HG02885 (cell line): ENCODE measurements at regions not wholly inside any gene's neighbourhood (a gene's known extent, or its start where the extent isn't known, plus 50 kb on each side); places are given as distances from the start of the nearest gene placed in this dataset.
"Not testable (repeated sequence)": the region's sequence is repeated elsewhere in the genome, so short reads cannot be mapped to it uniquely, and the experiment has no call there.

Experiments used
- ATAC-seq: cut with Tn5 transposase; IDR thresholded peaks from one replicate; pipeline ENCODE4 v1.9.1; 2021; ENCODE audit warnings: mild to moderate bottlenecking; ENCODE audit not compliant: unreplicated experiment, poor library complexity

DNA sequence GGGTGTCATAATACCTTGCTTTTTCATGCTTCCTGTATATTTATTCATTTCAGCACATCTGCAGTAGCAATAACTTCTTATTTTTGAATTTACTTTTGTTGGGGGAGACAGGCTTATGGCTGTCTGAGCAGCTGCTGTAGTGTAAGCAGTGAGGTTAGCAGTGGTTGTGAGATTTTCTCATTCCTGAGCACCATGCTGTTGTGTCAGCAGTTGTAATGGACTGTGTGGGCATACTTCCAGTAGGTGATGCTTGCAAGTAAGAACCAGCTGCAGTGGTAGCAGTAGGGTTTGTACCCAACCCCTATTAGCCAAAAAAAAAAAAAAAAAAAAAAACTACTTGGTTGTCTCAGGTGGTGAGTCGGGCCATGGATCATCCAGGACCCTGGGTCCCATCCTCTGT lies 311.6 kb downstream of the NUF2 start:
- no peak for ATAC-seq

- ATAC-seq, result not testable (repeated sequence)
Measured at GRCh38 chr1:163645676-163646075, 323.9 kb downstream of the NUF2 start.

DNA sequence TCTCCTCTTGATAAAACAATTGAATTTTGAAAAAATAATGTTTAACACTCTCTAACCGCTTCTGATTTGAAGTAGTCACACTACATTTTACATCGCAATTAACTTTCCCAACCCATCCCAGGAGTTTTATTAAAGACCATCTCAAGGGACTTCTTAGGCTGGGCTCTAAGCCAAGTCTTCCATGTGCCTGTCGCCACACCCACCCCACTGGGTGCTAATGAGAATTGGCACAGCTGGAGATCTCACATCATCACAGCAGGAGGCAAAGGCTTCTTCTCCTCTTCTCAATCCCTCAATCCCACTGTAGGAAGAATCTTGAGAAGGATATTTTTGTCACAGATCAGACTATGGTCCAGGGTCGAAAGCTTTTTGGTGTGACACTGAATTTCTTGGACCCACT lies 328.9 kb downstream of the NUF2 start:
- ATAC-seq, result no peak

GRCh38 chr1:163652441-163652840 lies 330.7 kb downstream of the NUF2 start:
- ATAC-seq, result no peak

DNA sequence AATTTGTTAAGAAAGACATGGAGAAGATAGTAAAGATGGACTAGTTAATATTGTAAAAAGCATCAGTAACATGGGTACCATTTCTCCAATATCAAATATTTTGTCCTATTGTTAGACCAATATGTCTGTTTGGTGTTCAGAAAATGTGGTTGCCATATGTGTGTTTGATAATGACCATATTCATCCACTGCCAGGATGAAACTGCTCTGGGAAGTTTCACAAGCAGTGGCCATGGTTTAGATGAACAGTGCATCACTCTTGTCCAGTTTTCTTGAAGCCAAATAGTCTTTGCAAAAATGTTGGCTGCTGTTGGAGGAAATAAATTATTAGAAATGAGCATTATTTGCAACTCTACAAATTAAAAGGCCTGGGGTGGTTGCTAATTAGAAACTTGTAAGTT lies 333.8 kb downstream of the NUF2 start:
- no peak for ATAC-seq

DNA sequence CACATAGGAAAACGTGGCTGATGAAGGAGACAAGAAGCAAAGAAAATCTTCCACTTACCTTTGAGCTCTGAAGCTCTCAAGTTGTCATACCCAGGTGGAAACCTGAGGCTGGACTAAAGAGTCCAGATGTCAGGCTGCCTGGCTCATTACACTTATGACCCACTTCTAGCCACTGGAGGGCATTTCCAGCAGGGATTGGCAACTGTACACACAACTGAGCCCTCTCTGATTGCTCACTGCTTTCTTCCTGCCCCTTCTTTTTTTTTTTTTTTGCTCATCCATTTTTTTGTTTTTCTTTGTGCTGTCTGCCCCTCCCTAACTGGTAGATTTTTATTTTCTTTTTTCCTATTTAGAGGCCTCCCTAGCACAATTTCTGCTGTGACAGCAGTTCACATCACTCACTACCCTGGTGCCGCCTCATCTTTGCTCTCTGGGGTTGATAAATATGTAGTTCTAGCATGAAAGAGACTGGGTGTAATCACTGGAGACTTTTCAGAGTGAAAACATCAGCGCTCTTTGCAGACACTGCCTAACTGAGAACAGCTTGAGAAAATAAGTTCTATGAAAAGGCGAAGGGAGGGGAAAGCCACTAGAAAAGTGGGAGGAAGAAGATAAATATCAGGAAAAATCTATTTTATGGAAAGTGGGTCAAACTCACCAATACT lies 334.5 kb downstream of the NUF2 start:
- no peak for ATAC-seq

DNA sequence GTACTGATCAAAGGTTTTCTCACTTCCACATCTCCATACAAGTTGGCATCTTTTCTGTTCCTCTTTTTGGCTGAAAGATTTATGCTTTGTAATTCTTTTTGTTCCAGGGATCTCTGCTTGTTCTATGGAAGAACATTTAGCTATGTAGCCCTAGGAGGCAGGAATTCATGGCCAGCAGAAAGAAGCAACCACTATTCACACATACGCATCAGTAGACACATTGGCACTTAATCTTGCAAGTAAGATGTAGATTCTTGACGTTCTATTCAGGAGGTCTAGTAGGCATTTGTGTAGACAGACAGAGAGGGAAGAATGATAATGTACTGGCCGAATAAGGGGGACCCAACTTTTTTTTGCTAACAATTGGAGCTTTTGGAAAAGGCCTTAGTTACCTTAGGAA lies 336.0 kb downstream of the NUF2 start:
- ATAC-seq, result no peak

DNA sequence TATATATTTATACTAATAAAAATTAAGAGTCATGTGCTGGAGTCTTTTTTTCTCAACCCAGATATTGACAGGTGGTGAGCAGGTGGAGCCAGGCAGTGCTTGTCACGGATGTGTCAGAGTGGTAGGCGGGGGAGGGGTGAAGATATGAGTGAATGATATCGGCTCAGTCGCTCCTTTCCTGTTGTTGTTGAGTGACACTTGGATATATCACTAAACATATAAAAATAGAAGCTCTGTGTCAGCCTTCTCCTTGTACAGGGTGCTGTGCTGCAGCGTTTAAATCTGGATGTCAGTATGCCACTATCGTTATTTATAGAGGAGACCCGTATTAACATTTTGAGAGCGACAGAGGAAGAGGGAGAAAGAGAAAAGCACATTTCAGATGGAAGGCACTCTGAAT lies 339.6 kb downstream of the NUF2 start:
- no peak for ATAC-seq

DNA sequence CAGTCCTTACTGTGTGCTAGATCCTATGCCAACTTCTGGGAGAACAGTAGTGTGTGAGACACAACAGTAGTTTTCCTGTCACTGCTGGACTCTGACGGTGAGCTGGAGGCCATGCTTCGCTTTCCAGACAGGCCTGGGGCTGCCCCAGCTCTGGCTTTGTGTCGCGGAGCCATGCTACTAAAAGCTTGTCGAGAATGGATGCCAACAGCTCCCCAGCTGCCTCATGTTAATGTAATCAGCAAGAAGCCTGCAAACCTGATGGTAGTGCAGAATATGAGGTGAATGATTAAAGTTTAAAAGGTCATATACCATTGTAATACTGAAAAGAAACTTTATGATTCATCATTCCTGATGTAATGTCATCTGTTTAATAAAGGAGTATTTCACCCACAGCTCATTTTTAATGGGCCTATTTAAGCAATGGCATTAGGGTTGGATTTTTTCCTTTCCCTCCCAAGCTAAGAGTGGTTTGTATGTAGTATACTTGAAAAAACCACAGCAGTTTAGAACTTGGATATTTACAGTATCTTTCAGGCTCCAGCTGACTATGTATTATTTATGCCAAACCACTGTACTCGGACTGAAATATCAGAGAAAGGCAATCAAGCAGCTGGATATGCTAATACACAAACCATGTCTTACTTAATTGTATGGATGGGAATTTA lies 343.0 kb downstream of the NUF2 start:
- ATAC-seq, result no peak

DNA sequence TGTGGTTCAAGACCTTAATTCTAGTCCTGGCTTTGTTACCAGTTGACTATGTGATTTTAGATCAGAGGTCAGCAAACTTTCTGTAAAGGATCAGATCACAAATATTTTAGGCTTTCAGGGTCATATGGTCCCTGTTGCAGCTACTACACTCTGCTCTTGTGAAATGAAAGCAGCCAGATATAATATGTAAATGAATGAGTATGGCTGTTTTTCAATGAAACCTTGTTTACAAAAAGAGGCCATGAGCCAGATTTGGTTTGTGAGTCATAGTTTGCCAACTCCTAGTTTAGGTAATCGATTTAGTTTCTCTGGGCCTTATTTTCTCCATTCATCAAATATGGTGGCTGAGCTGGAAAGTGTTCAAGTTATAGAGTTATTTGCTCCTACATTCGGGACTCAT lies 346.7 kb downstream of the NUF2 start:
- no peak for ATAC-seq

DNA sequence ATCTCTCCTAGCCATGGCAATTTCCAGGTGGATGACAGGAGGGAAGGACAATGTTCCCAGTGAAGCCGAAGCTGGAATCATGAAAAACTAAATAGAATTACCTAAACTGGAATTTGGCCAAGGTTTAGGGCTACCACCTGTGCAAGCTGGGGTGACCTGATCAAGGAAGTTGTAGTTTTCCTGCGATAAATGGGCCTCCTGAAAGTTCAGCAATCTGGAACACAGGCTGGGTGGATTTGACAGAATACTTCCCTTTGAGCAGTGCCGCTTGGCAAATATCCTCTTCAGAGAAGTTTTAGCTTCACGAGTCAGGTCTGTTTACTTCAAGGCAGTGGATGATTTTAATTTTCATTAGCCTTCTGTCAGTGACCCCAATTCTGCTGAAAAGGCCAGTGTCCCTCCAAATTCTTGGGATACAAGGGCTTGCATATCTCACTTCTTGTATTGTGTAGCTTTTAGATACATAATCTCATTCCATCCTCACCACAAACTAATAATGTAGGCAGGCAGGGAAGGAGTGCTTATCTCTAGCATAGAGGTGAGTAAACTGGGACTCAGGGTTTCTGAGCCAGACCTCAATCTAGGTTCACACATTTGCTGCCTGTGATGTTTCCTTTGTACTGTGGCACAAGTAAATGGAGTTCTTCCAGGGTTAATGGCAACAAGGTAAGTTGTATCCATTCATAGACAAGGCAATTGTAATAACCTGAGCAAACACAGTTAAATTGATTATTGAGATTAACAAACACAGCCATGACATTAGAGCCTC lies 349.4 kb downstream of the NUF2 start:
- ATAC-seq, result no peak

DNA sequence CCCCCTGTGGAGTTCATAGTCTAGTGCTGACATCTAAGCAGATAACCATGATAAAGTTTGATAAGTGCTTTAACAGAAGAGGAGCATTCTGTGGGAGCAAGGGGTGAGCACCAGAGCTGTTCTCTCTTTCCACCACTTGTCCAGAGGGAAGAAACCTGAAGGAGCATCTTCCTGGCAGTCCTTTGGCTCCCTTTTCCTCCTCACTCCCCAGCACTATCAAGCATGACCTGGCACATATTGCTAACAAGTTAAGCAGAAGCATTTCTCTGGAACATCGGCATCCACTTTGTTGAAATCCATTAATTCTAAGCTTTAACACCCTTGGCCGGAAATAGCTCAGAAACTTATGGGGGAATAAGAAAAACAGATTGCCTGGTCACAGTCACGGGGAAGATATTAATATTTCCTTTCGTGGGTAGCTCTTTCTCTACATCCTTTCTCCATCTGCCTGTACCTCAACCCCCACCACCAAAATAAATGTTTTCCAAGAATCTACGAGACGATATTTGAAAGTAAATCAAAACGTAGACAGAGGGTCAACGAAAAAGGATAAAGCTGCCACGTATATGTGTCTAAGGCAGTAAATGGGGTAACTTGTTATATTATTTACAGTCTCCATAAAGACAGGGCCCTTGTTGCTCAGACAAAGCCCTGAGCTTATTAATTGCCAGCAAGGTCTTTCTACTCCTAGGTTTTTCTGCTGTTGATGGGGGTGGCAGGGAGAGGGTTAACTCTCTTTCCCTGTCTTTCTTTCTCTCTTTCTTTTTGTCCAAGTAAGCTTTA lies 351.4 kb downstream of the NUF2 start:
- no peak for ATAC-seq

GRCh38 chr1:163673759-163674151 lies 352.0 kb downstream of the NUF2 start:
- no peak for ATAC-seq

DNA sequence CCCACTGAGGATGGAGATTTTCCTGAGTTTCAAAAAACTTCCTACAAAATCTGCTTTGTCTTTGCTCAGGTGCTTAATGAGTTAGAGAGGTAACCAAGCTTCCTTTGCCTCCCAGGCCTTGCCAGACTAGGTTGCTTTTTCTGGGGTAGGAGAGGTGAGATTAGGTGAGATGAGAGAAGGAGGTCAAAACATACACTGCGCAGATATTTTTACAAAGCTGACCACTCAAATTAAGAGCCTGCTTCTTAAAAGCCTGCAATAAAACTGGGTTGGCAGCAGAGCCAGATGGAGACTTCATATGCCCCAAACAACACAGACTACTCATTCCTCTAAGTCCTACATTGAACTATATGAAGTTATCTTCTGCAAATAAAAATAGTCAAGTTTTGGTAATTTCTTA lies 352.5 kb downstream of the NUF2 start:
- no peak for ATAC-seq

DNA sequence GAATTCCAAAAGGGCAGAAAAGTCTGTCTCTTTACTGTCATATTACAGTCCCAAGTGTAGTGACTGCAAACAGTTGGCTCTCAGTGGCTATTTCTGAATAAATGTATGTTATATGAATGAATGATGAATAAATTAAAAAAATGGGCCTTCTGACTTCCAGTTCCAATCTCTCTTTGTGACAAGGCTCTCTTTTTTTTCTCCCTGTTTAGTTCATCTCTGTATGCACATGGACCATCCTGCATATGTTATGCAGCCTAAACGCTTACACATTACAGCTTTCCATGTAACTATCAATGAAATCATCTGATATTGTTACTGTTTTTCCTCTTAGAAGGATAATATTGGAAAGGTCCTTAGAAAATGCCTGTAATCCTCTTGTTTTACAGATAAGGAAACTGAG lies 363.0 kb downstream of the NUF2 start:
- no peak for ATAC-seq

DNA sequence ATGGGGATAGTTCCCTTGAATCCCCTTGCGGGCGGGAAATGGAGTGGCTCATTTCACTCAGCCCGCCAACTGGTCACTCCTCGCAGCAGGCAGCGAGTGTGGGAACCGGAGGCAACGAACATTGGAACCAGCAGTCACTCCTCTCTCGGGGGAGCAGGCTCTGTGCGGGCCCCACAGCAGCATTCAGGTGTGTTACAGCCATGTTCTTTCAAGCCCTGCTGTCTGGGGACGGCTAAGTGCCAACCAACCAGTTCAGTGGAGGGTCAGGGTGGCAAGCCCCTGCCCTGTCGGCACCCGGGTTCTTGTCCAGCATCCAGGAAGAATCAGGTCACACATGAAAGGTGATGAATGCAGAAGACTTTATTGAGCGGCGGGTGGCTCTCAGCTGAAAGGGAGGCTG lies 370.5 kb downstream of the NUF2 start:
- no peak for ATAC-seq

DNA sequence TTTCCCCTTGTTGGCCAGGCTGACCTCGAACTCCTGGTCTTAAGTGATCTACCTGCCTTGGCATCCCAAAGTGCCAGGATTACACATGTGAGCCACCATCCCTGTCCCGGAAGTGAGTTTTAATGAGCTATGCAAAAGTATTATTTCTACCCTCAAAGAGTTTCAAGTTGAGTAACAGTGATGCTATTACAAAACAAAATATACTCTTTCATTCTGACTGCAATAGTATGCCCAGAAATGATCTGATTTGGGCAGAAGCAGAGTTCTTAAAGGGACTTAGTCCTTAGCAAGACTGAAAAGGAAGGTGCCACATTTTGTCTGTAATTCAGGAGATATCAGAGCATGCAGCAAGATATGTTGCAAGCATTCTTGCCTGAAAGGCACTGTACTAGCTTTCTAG lies 375.4 kb downstream of the NUF2 start:
- peak; percentile 45 for ATAC-seq

DNA sequence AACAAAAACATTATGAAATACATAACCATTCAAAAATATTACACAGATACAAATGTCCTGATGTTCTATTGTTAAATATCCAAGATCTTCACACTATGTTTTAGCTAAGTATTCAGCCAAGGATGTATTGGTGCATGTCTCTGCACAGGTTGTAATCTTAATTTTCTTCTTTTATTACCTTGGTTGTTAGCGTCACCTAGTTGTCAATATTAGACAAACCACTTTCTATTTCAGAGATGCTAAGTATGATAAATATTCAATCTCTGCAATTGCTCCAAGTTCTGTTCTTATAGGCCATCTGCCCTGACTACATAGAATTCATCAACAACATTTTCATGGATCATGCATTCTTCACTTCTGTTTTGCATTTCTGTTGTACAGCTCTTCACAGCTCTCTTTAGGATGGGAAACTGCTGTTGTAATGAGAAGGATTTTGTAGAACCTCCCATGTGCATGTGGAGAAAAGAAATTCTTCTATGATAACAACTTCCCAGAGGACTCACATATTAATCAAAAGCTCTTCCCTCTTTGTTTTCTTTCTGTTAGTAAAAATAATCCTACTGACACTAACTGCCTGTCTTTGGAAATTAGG lies 380.1 kb downstream of the NUF2 start:
- no peak for ATAC-seq

- no peak for ATAC-seq
Measured at GRCh38 chr1:163703794-163704193, 382.0 kb downstream of the NUF2 start.

DNA sequence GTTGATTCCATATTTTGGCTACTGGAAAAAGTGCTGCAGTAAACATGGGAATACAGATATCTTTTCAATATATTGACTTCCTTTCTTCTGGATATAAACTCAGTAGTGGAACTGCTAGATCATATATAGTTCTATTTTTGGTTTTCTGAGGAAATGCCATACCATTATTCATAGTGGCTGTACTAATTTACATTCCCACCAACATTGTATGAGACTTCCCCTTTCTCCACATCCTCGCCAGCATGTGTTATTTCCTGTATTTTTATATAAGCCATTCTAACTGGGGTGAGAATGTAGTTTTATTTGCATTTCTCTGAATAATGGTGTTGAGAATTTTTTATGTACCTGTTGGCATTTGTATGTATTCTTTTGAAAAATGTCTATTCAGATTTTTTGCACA lies 385.2 kb downstream of the NUF2 start:
- ATAC-seq, result no peak
